A673 (cell line): ENCODE measurements at regions not wholly inside any gene's neighbourhood (a gene's known extent, or its start where the extent isn't known, plus 50 kb on each side); places are given as distances from the start of the nearest gene placed in this dataset.

Experiments
- BruUV-seq: library from RNA; stranded (reverse); fragments of 400-500 nt; replicated peaks from 2 replicates; lab custom pipeline; 2021; lab: Mats Ljungman, UMichigan
- CTCF ChIA-PET: fragments of 300-600 bp; sonication (Branson Sonifier 250); formaldehyde crosslinking; loops from one replicate; lab custom pipeline; 2022; ENCODE audit warnings: antibody characterized with exemption; lab: Charles Lee
- POLR2A ChIA-PET: fragments of 300-600 bp; sonication (Branson Sonifier 250); formaldehyde crosslinking; loops from one replicate; lab custom pipeline; 2022; ENCODE audit warnings: antibody characterized with exemption; ENCODE audit not compliant: low non-redundant PET; lab: Charles Lee
- DNase-seq: peaks from one replicate; pipeline ENCODE4 v3.0.0-alpha.2; 2015; ENCODE audit warnings: low spot score
- H3K27ac ChIP-seq: fragments of 200-600 bp; sonication (generic); 2 replicates; pipeline ENCODE4 v1.5.1; 2016; ENCODE audit warnings: mixed run types, low read depth, mild to moderate bottlenecking, mixed read lengths, antibody characterized with exemption, low read length; ENCODE audit not compliant: poor library complexity, severe bottlenecking
- H3K27me3 ChIP-seq: fragments of 200-600 bp; sonication (generic); replicated peaks from 2 replicates; pipeline ENCODE4 v1.6.1; 2017; ENCODE audit warnings: mixed run types, low read depth, mild to moderate bottlenecking, mixed read lengths, antibody characterized with exemption, low read length; ENCODE audit not compliant: insufficient read depth, poor library complexity
- H3K36me3 ChIP-seq: fragments of 200-600 bp; sonication (generic); 2 replicates; pipeline ENCODE4 v1.6.1; 2016; ENCODE audit warnings: mixed run types, mild to moderate bottlenecking, mixed read lengths, antibody characterized with exemption, low read length; ENCODE audit not compliant: insufficient read depth, poor library complexity, severe bottlenecking
- H3K4me1 ChIP-seq: fragments of 200-600 bp; sonication (generic); 2 replicates; pipeline ENCODE4 v1.6.1; 2017; ENCODE audit warnings: mixed run types, mild to moderate bottlenecking, mixed read lengths, antibody characterized with exemption, low read length; ENCODE audit not compliant: insufficient read depth, poor library complexity, severe bottlenecking
- H3K4me3 ChIP-seq: fragments of 200-600 bp; sonication (generic); 2 replicates; pipeline ENCODE4 v1.5.1; 2016; ENCODE audit warnings: low read depth, mixed run types, mild to moderate bottlenecking, mixed read lengths, low read length; ENCODE audit not compliant: poor library complexity, severe bottlenecking
- H3K9me3 ChIP-seq: fragments of 200-600 bp; sonication (generic); 2 replicates; pipeline ENCODE4 v1.6.1; 2016; ENCODE audit warnings: mixed run types, low read depth, mild to moderate bottlenecking, mixed read lengths, antibody characterized with exemption, low read length; ENCODE audit not compliant: poor library complexity, severe bottlenecking
- EZH2 ChIP-seq: fragments of 200-600 bp; sonication (generic); IDR thresholded peaks from 2 replicates; pipeline ENCODE4 v1.6.1; 2017; ENCODE audit warnings: borderline replicate concordance, low read depth, mild to moderate bottlenecking, mixed read lengths, antibody characterized with exemption, low read length; ENCODE audit not compliant: poor library complexity, severe bottlenecking
- intact Hi-C: fragments of 100-400 bp; cut with micrococcal nuclease; formaldehyde crosslinking; loops from one replicate; pipeline ENCODE4 v1.10.0; 2022; ENCODE audit not compliant: unreplicated experiment
- TF ChIP-seq, protein P1 (sequence below): fragments of 300-800, 200-600 bp; sonication (generic); conservative IDR thresholded peaks from 2 replicates; pipeline ENCODE4 v1.5.1; 2017; ENCODE audit warnings: low read depth, mild to moderate bottlenecking, antibody characterized with exemption, low read length, moderate library complexity, mixed read lengths

GRCh38 chr6:156427345-156427744 is 349.8 kb upstream of the ARID1B start:
- Histone ChIP-seq H3K4me1 (no peaks in the 10 kb centered on the region), H3K27me3 (no peaks in the 10 kb centered on the region), H3K9me3 (no peaks in the 10 kb centered on the region), H3K4me3 (no peak overlapping the region), H3K27ac (no peak overlapping the region), H3K36me3 (no peaks in the 10 kb centered on the region)
- intact Hi-C loops, result no loop called here
- BruUV-seq, result no TSS peak
- POLR2A ChIA-PET, result no interaction called here
- peak; percentile 45 for DNase-seq
- CTCF ChIA-PET, result no interaction called here
- no peak for TF ChIP-seq EZH2

DNA sequence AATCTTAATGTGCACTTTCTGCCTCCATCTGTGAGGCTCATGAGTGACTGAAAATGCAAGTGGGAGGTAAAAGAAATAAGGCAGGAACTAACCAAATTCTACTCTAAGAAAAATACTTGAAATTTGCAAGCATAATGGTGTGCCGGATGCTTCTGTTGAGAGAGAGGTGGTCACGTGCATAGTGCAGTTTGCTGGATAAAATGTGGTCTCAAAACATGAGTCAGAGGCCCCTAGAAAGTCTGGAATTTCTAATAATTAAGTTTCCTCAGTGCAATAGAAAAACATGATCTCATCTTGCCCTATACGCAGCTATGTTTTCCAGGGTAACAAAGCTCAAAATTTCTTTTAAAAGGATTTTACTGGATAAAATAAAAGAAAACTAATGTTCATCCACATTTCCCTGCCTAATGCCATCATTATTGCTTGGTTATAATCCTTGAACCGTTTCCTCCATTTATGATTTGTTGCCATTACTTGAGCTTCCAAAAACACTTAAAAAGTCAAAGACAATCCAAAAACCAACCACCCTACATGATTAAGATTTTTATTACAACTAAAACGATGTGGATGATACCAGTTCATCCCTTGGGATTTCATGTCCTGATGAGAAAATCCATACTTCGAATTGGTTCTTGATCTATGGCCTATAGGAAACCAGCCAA is 351.7 kb upstream of the ARID1B start:
- ChIA-PET CTCF (no interaction called here), POLR2A (no interaction called here)
- no peaks in the 10 kb centered on the region for H3K4me1 ChIP-seq
- H3K36me3 ChIP-seq, result no peaks in the 10 kb centered on the region
- H3K27me3 ChIP-seq, result no peaks in the 10 kb centered on the region
- BruUV-seq, result no TSS peak
- intact Hi-C loops, result no loop called here
- H3K27ac ChIP-seq, result no peak overlapping the region
- TF ChIP-seq EZH2, result no peak
- TF ChIP-seq, protein P1, sequence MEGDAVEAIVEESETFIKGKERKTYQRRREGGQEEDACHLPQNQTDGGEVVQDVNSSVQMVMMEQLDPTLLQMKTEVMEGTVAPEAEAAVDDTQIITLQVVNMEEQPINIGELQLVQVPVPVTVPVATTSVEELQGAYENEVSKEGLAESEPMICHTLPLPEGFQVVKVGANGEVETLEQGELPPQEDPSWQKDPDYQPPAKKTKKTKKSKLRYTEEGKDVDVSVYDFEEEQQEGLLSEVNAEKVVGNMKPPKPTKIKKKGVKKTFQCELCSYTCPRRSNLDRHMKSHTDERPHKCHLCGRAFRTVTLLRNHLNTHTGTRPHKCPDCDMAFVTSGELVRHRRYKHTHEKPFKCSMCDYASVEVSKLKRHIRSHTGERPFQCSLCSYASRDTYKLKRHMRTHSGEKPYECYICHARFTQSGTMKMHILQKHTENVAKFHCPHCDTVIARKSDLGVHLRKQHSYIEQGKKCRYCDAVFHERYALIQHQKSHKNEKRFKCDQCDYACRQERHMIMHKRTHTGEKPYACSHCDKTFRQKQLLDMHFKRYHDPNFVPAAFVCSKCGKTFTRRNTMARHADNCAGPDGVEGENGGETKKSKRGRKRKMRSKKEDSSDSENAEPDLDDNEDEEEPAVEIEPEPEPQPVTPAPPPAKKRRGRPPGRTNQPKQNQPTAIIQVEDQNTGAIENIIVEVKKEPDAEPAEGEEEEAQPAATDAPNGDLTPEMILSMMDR, result no peak
- DNase-seq, result peak; percentile 32
- H3K4me3 ChIP-seq, result no peak overlapping the region
- H3K9me3 ChIP-seq, result no peaks in the 10 kb centered on the region

DNA sequence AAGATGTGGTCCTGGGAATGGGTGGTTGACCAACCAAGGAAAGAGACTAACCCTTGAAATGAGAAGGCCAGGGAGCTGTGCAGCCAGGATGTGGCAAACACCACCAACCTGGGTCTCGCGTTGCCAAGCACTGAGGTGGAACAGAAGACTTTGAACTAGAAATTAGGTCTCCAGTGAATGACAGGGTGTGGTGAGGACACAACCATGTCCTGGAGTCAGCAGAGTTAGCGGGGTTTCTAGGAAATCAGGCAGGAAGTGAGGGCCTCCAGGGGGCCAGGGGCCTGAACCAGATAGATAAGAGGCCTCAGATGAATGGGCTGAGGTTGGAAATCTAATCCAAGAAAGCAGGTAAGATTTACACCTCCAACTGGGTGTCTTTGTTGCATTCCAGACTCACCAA is 353.3 kb upstream of the ARID1B start:
- intact Hi-C loops, result no loop called here
- no peak for DNase-seq
- Histone ChIP-seq H3K9me3 (no peaks in the 10 kb centered on the region), H3K27me3 (no peaks in the 10 kb centered on the region), H3K4me1 (no peaks in the 10 kb centered on the region), H3K36me3 (no peaks in the 10 kb centered on the region), H3K4me3 (no peak overlapping the region), H3K27ac (no peak overlapping the region)
- TF ChIP-seq, protein P1, result no peak
- no peak for TF ChIP-seq EZH2
- no TSS peak for BruUV-seq
- ChIA-PET CTCF (no interaction called here), POLR2A (no interaction called here)

DNA sequence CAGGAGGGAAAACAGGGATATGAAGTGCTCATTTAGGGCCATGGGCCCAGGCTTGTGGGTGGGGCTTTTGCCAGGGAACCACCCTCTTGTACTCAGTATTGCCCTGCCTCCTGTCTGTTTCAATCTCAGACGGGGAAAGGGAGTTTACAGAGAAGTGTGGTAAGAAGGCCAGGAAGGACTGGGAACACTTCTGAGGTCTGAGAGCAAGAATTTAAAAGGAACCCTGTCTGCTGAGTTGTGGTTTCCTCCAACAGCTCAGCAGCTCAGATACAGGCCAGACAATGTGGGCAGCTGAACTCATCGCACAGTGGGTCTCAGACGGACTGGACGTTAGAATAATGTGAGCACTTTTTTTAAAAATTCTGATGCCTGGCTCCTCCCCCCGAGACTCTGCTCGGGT is 354.1 kb upstream of the ARID1B start:
- H3K27me3 ChIP-seq, result no peaks in the 10 kb centered on the region
- no TSS peak for BruUV-seq
- H3K36me3 ChIP-seq, result no peaks in the 10 kb centered on the region
- no peak overlapping the region for H3K27ac ChIP-seq
- H3K4me3 ChIP-seq, result no peak overlapping the region
- intact Hi-C loops, result no loop called here
- H3K4me1 ChIP-seq, result no peaks in the 10 kb centered on the region
- ChIA-PET POLR2A (no interaction called here), CTCF (no interaction called here)
- no peaks in the 10 kb centered on the region for H3K9me3 ChIP-seq
- TF ChIP-seq, protein P1, result no peak
- no peak for TF ChIP-seq EZH2
- DNase-seq, result no peak
